ENCODE measurements at regions not wholly inside any gene's neighbourhood (a gene's known extent, or its start where the extent isn't known, plus 50 kb on each side); places are given as distances from the start of the nearest gene placed in this dataset.
"Not testable (repeated sequence)": the region's sequence is repeated elsewhere in the genome, so short reads cannot be mapped to it uniquely, and the experiment has no call there.

- H3K27ac ChIP-seq (ENCODE audit: low read depth, low read length), result not testable (repeated sequence)
- WGBS, 3 donors, result 84 to 95% (median 92%) methylated on average over 3 of the region's 3 CpGs
Measured at GRCh38 chr19:27707026-27707425, 1505.9 kb downstream of the UQCRFS1 start.

GRCh38 chr19:27705896-27706295 lies 1507.1 kb downstream of the UQCRFS1 start:
- no peak overlapping the region for H3K27ac ChIP-seq (ENCODE audit: low read depth, low read length)
- WGBS, 3 donors, result 50 to 68% (median 63%) methylated on average over 6 of the region's 6 CpGs

DNA sequence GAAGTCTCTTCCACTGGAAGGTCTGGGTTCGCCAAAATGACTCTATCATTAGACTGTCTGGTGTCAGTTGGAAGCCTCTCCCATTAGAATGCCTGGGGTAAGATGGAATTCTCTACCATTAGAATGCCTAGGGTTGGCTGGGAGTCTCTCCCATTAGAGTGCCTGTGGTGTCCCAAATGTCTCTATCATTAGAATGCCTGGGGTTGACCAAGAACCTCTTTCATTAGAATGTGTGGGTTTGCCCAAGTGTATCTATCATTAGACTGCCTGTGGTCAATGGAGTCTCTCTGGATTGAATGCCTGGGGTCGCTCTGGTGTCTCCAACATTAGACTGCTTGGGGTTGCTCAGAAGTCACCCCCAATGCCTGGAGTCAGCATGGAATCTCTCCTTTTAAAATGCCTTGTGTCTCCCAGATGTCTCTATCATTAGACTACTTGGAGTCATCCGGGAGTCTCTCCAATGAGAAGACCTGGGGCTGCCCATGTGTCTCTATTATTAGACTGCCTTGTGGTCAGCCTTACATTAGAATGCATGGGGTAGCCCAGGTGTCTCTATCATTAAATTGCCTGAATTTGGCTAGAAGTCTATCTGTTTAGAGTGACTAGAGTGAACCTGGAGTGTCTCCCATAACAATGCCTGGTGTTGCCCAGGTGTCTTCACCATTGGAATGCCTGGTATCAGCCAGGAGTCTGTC lies 1518.4 kb downstream of the UQCRFS1 start:
- no peak overlapping the region for H3K27ac ChIP-seq (ENCODE audit: low read depth, low read length)
- 59 to 68% (median 66%) methylated on average over 3 of the region's 3 CpGs for WGBS, 3 donors

- 52 to 66% (median 66%) methylated on average over 4 of the region's 4 CpGs for WGBS, 3 donors
- H3K27ac ChIP-seq (ENCODE audit: low read depth, low read length), result no peak overlapping the region
Measured at GRCh38 chr19:27691991-27692390, 1521.0 kb downstream of the UQCRFS1 start.

GRCh38 chr19:27689734-27690241 lies 1523.2 kb downstream of the UQCRFS1 start:
- WGBS, 3 donors, result 42 to 60% (median 54%) methylated on average over 4 of the region's 4 CpGs
- H3K27ac ChIP-seq (ENCODE audit: low read depth, low read length), result no peak overlapping the region

DNA sequence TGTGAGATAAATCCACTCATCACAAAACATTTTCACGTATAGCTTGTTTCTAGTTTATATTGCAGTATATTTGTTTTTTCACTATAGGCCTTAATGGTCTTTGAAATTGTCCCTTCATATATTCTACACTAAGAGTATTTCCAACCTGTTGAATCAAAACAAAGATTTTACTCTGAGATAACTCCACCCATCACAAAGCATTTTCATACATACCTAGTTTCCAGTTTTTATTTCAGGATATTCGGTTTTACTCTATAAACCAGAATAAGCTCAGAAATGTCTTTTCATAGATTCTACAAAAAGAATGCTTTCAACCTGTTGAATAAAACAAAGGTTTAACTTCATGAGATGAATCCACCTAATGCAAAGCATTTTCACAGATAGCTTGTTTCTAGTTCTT lies 1528.7 kb downstream of the UQCRFS1 start:
- H3K27ac ChIP-seq (ENCODE audit: low read depth, low read length), result no peak overlapping the region
- WGBS, 3 donors, result 54 to 84% (median 72%) methylated on average over 2 of the region's 2 CpGs

DNA sequence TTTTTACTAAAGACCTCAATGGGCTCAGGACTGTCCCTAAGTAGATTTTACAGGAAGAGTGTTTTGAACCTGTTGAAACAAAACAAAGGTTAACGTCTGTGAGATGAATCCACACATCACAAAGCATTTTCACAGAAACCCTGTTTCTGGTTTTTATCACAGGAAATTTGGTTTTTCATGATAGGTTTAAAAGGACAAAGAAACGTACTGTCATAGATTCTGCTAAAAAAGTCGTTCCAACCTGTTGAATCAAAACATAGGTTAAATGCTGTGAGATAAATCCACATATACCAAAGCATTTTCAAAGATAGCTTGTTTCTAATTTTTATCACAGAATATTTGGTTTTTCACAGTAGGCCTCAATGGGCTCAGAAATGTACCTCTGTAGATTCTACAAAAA lies 1531.0 kb downstream of the UQCRFS1 start:
- WGBS, 3 donors, result 49 to 77% (median 62%) methylated on average over 3 of the region's 3 CpGs
- no peak overlapping the region for H3K27ac ChIP-seq (ENCODE audit: low read depth, low read length)

DNA sequence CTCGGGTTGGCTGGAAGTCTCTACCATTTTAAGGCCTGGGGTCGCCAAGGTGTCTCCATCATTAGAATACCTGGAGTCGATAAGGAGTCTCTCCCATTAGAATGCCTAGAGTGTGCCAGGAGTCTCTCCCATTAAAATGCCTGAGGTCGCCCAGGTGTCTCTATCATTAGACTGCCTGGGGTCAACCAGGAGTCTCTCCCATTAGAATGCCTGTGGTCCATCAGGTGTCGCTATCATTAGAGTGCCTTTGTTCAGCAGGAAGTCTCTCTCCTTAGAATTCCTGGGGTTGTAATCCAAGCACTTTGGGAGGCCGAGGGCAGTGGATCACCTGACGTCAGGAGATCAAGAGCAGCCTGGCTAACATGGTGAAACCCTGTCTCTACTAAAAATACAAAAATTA lies 1533.0 kb downstream of the UQCRFS1 start:
- 67 to 74% (median 68%) methylated on average over 7 of the region's 7 CpGs for WGBS, 3 donors

DNA sequence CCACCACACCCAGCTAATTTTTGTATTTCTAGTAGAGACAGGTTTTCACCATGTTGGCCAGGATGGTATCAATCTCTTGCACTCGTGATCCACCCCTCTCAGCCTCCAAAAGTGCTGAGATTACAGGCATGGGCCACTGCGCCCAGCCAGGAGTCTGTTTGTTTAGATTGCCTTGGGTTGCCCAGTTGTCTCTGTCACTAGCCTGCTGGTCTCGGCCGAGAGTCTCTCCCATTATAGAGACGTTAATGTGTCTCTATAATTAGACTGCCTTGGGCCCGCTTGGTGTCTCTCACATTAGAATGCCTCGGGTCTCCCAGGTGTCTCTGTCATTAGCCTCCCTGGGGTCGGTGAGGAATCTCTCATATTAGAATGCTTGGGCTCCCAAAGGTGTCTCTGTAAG lies 1533.6 kb downstream of the UQCRFS1 start:
- 65 to 78% (median 71%) methylated on average over 8 of the region's 8 CpGs for WGBS, 3 donors
- no peak overlapping the region for H3K27ac ChIP-seq (ENCODE audit: low read depth, low read length)

More for the DNA sequence above, 1533.0 kb downstream of the UQCRFS1 start:
- no peak overlapping the region for H3K27ac ChIP-seq (ENCODE audit: low read depth, low read length)

GRCh38 chr19:27676877-27677276 lies 1536.1 kb downstream of the UQCRFS1 start:
- 47 to 61% (median 58%) methylated on average over 6 of the region's 6 CpGs for whole genome bisulfite sequencing, 3 donors
- H3K27ac ChIP-seq (ENCODE audit: low read depth, low read length), result no peak overlapping the region

- WGBS, 3 donors, result 68 to 81% (median 76%) methylated on average over 3 of the region's 3 CpGs
- no peak overlapping the region for H3K27ac ChIP-seq (ENCODE audit: low read depth, low read length)
Measured at GRCh38 chr19:27676334-27676733, 1536.6 kb downstream of the UQCRFS1 start.

DNA sequence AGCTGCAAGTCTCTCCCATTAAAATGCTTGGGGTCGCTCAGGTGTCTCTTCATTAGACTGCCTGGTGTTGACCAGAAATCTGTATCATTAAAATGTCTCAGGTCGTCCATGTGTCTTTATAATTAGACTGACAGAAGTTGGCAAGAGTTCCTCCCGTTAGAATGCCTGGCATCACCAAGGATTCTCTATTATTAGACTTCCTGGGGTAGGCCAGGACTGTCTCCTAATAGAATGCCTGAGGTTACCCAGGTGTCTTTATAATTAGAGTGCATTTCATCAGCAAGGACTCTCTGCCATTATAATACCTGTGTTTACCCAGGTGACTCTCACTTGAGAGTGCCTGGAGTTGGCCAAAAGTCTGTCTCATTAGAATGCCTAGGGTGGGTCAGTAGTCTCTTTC lies 1537.2 kb downstream of the UQCRFS1 start:
- WGBS, 3 donors, result 25 to 55% (median 44%) methylated on average over 3 of the region's 3 CpGs
- no peak overlapping the region for H3K27ac ChIP-seq (ENCODE audit: low read depth, low read length)

DNA sequence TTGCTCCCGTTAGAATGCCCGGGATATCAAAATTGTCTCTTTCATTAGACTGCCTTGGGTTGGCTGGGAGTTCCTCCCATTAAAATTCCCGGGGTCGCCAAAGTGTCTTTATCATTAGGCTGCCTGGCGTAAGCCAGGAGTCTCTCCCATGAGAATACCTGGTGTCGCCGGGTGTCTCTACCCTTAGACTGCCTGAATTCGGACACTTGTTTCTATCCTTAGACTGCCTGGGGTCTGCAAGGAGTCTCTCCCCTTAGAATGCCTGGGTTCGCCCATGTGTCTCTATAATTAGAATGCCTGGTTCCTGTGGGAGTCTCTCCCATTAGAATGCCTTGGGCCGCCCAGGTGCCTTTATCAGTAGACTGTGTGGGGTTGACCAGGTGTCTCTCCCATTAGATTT lies 1538.2 kb downstream of the UQCRFS1 start:
- H3K27ac ChIP-seq (ENCODE audit: low read depth, low read length), result no peak overlapping the region
- WGBS, 3 donors, result 73 to 87% (median 74%) methylated on average over 10 of the region's 10 CpGs

GRCh38 chr19:27673986-27674385 lies 1539.0 kb downstream of the UQCRFS1 start:
- no peak overlapping the region for H3K27ac ChIP-seq (ENCODE audit: low read depth, low read length)
- 34 to 57% (median 57%) methylated on average over 4 of the region's 4 CpGs for WGBS, 3 donors

DNA sequence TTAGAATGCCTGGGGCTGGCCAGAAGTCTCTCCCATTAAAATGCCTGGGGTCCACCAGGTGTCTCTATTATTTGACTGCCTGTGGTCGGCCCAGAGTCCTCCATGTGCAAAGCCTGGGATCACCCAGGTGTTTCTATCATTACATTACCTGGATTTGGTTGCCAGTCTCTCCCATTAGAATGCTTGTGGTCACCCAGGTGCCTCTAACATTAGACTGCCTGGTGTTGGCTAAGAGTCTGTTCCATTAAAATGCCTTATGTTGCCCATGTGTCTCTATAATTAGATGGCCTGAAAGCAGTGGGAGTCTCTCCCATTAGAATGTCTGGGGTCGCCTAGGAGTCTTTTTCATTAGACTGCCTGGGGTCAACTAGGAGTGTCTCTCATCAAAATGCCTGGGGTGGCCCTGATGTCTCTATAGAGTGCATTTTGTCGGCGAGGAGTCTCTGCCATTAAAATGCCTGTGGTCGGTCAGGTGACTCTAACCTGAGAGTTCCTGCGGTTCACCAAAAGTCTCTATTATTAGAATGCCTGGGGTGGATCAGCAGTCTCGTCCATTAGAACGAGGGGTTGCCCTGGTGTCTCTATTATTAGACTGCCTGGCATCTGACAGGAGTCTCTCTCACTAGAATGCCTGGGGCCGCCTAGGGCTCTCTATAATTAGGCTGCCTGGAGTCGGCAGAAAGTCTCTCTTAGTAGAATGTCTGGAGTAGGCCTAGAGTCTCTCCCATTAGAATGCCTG lies 1540.5 kb downstream of the UQCRFS1 start:
- H3K27ac ChIP-seq (ENCODE audit: low read depth, low read length), result no peak overlapping the region
- 61 to 71% (median 69%) methylated on average over 10 of the region's 10 CpGs for WGBS, 3 donors

DNA sequence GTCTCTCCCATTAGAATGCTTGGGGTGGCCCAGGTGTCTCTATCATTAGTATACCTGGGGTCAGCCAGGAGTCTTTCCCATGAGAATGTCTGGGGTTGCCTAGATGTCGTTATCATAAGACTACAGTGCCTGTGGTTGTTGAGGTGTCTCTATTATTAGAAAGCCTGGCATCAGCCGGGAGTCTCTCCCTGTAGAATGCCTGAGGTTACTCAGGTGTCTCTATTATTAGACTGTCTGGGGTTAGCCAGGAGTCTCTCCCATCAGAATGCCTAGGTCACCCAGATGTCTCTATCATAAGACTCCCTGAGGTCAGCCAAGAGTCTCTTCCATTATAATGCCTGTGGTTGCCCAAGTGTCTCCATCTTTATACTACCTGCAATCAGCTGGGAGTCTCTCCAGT lies 1541.1 kb downstream of the UQCRFS1 start:
- WGBS, 3 donors, result 45 to 64% (median 50%) methylated on average over 2 of the region's 2 CpGs

GRCh38 chr19:27660428-27660827 lies 1552.5 kb downstream of the UQCRFS1 start:
- WGBS, 3 donors, result 14 to 36% (median 21%) methylated on average over 1 of the region's 1 CpG
- H3K27ac ChIP-seq (ENCODE audit: low read depth, low read length), result no peak overlapping the region

More for the DNA sequence above, 1541.1 kb downstream of the UQCRFS1 start:
- no peak overlapping the region for H3K27ac ChIP-seq (ENCODE audit: low read depth, low read length)

- H3K27ac ChIP-seq (ENCODE audit: low read depth, low read length), result no peak overlapping the region
- 74 to 90% (median 83%) methylated on average over 10 of the region's 10 CpGs for WGBS, 3 donors
Measured at GRCh38 chr19:27657271-27658051, 1555.5 kb downstream of the UQCRFS1 start.
